ENCODE measurements at regions not wholly inside any gene's neighbourhood (a gene's known extent, or its start where the extent isn't known, plus 50 kb on each side); places are given as distances from the start of the nearest gene placed in this dataset.

GRCh38 chr11:50155508-50155907 is 122.8 kb downstream of the OR4C45 start:
- intact Hi-C loops (cut with DNase I), result no loop called here
- DNase-seq, result no peak
- H3K9me3 ChIP-seq, result peaks cover 0 to 25% (median 0%) of the 10 kb centered on the region in 11 donors
- H3K36me3 ChIP-seq, result no peaks in the 10 kb centered on the region
- no peaks in the 10 kb centered on the region for H3K27me3 ChIP-seq
- no peak for TF ChIP-seq CTCF (IDR thresholded peaks at IDR 0.05)
- peak in 1 of 8 donors; percentile 71 for ATAC-seq
- H3K4me1 ChIP-seq, result peaks cover 0 to 4% (median 0%) of the 10 kb centered on the region in 9 donors
- no peak overlapping the region for H3K4me3 ChIP-seq
- no peak overlapping the region for H3K27ac ChIP-seq

DNA sequence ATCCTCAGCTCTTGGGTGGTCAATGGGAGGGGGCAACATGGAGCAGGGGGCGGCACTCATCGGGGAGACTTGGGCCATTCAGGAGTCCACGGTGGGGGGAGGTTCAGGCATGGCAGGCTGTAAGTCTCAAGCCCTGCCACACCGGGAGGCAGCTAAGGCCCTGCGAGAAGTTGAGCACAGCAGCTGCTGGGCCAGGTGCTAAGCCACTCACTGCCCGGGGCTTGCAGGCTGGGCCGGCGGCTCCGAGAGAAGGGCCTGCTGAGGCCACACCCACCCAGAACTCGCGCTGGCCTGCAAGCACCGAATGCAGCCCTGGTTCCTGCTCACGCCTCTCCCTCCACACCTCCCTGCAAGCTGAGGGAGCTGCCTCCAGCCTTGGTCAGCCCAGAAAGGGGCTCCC is 131.4 kb downstream of the OR4C45 start:
- H3K27me3 ChIP-seq, result no peaks in the 10 kb centered on the region
- peaks cover 0 to 21% (median 0%) of the 10 kb centered on the region in 11 donors for H3K9me3 ChIP-seq
- no peak overlapping the region for H3K4me3 ChIP-seq
- intact Hi-C loops (cut with DNase I), result no loop called here
- ATAC-seq (no peak), DNase-seq (no peak)
- no peak for TF ChIP-seq CTCF (IDR thresholded peaks at IDR 0.05)
- no peaks in the 10 kb centered on the region for H3K36me3 ChIP-seq
- no peak overlapping the region for H3K27ac ChIP-seq
- 85 to 91% methylated on average over 13 of the region's 13 CpGs for WGBS, 2 donors
- H3K4me1 ChIP-seq, result no peaks in the 10 kb centered on the region

GRCh38 chr11:50169634-50170033 is 137.0 kb downstream of the OR4C45 start:
- WGBS, 2 donors, result 83 to 84% methylated on average over 13 of the region's 13 CpGs
- no peak overlapping the region for H3K4me3 ChIP-seq

DNA sequence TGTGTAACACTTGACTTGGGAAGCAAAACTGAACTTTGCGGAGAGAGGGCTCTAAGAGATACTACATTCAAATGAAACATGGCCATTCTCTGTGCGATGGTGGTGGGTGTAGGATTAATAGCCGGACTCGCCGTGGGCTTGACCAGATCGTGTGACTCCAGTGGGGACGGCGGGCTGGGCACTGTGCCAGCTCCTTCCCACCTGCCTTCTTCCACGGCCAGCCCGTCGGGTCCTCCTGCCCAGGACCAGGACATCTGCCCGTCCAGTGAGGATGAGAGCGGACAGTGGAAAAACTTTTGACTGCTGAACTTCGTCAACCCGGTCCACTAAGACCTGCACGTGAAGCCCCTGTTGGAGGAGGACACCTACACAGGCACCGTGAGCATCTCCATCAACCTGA is 137.4 kb downstream of the OR4C45 start:
- intact Hi-C loops (cut with DNase I), result no loop called here
- TF ChIP-seq CTCF (IDR thresholded peaks at IDR 0.05), result no peak
- H3K4me3 ChIP-seq, result no peak overlapping the region
- H3K4me1 ChIP-seq, result peaks cover 0 to 9% (median 0%) of the 10 kb centered on the region in 9 donors
- 83 to 86% methylated on average over 17 of the region's 17 CpGs for WGBS, 2 donors
- ATAC-seq (no peak), DNase-seq (no peak)
- no peaks in the 10 kb centered on the region for H3K27me3 ChIP-seq
- H3K36me3 ChIP-seq, result no peaks in the 10 kb centered on the region
- H3K27ac ChIP-seq, result no peak overlapping the region
- H3K9me3 ChIP-seq, result peaks cover 0 to 29% (median 0%) of the 10 kb centered on the region in 11 donors

More at GRCh38 chr11:50169634-50170033, 137.0 kb downstream of the OR4C45 start:
- TF ChIP-seq CTCF (IDR thresholded peaks at IDR 0.05), result no peak
- intact Hi-C loops (cut with DNase I), result no loop called here
- Histone ChIP-seq H3K4me1 (peaks cover 0 to 8% (median 0%) of the 10 kb centered on the region in 9 donors), H3K9me3 (peaks cover 0 to 29% (median 0%) of the 10 kb centered on the region in 11 donors), H3K27ac (no peak overlapping the region), H3K27me3 (no peaks in the 10 kb centered on the region), H3K36me3 (no peaks in the 10 kb centered on the region)
- DNase-seq, result no peak
- ATAC-seq, result peak in 1 of 8 donors; percentile 41
